Fibroblast of lung (primary cell): ENCODE measurements at regions not wholly inside any gene's neighbourhood (a gene's known extent, or its start where the extent isn't known, plus 50 kb on each side); places are given as distances from the start of the nearest gene placed in this dataset.

Experiments
- DNase-seq, 2 donors: peaks; one replicate each; pipeline versions ENCODE4 v3.0.0 to v3.0.0-alpha.2; 2010; ENCODE audit warnings: low read depth in 2 of 2
- H2AFZ ChIP-seq: 2 replicates; pipeline ENCODE4 v1.5.1; 2012; ENCODE audit warnings: low read length, control low read depth, inconsistent platforms
- H3K27ac ChIP-seq: 2 replicates; pipeline ENCODE4 v1.5.1; 2011; ENCODE audit warnings: low read length, control low read depth; ENCODE audit not compliant: insufficient read depth
- H3K27me3 ChIP-seq: 2 replicates; pipeline ENCODE4 v1.5.1; 2011; ENCODE audit warnings: mild to moderate bottlenecking, low read length; ENCODE audit not compliant: control insufficient read depth, insufficient read depth
- H3K36me3 ChIP-seq: 2 replicates; pipeline ENCODE4 v1.5.1; 2011; ENCODE audit warnings: low read length; ENCODE audit not compliant: control insufficient read depth, insufficient read depth
- H3K4me1 ChIP-seq: 2 replicates; pipeline ENCODE4 v1.5.1; 2011; ENCODE audit warnings: low read length; ENCODE audit not compliant: control insufficient read depth, insufficient read depth; ENCODE audit errors: extremely low read depth
- H3K4me2 ChIP-seq: 2 replicates; pipeline ENCODE4 v1.5.1; 2011; ENCODE audit warnings: low read length, control low read depth; ENCODE audit not compliant: insufficient read depth; ENCODE audit errors: extremely low read depth
- H3K4me3 ChIP-seq, 4 experiments: fragments of 200-600 bp in 1 of 4; sonication (generic) in 1 of 4; replicated peaks in 1 of 4; 2 replicates each; pipeline ENCODE4 v1.5.1; 2011 to 2016; ENCODE audit warnings: low read length in 4 of 4, low read depth in 3 of 4, mild to moderate bottlenecking in 3 of 4, control low read depth in 2 of 4, inconsistent platforms in 1 of 4, mixed read lengths in 1 of 4; ENCODE audit not compliant: insufficient read depth in 1 of 4; ENCODE audit errors: control extremely low read depth in 1 of 4
- H3K79me2 ChIP-seq: 2 replicates; pipeline ENCODE4 v1.5.1; 2012; ENCODE audit warnings: mild to moderate bottlenecking, low read length, inconsistent platforms; ENCODE audit not compliant: control insufficient read depth, insufficient read depth
- H3K9ac ChIP-seq: 2 replicates; pipeline ENCODE4 v1.5.1; 2011; ENCODE audit warnings: mild to moderate bottlenecking, low read length, control low read depth; ENCODE audit not compliant: insufficient read depth
- H3K9me3 ChIP-seq: 2 replicates; pipeline ENCODE4 v1.5.1; 2012; ENCODE audit warnings: low read depth, low read length; ENCODE audit not compliant: control insufficient read depth, insufficient read depth
- H4K20me1 ChIP-seq: 2 replicates; pipeline ENCODE4 v1.5.1; 2011; ENCODE audit warnings: low read length; ENCODE audit not compliant: control insufficient read depth, insufficient read depth; ENCODE audit errors: extremely low read depth
- CTCF ChIP-seq, 2 donors: IDR thresholded peaks in 1 of 2; conservative IDR thresholded peaks in 1 of 2; 1 replicate in 1 of 2; 2 replicates in 1 of 2; pipeline ENCODE4 v1.5.1; 2011 to 2012; ENCODE audit warnings: low read length in 2 of 2, control low read depth in 1 of 2, inconsistent platforms in 1 of 2, low read depth in 1 of 2, mild to moderate bottlenecking in 1 of 2
- EZH2 ChIP-seq: IDR thresholded peaks from 2 replicates; pipeline ENCODE4 v1.5.1; 2012; ENCODE audit warnings: low read length, control low read depth, mild to moderate bottlenecking; ENCODE audit errors: missing control alignments

- Histone ChIP-seq H2AFZ (no peak overlapping the region), H3K27ac (no peak overlapping the region), H3K79me2 (no peaks in the 10 kb centered on the region), H3K4me1 (no peaks in the 10 kb centered on the region), H3K4me2 (no peak overlapping the region), H3K9me3 (no peaks in the 10 kb centered on the region), H3K27me3 (no peaks in the 10 kb centered on the region), H3K4me3 (no peak overlapping the region), H4K20me1 (no peaks in the 10 kb centered on the region), H3K36me3 (no peaks in the 10 kb centered on the region), H3K9ac (no peak overlapping the region)
- DNase-seq, result peak; percentile 20 to 81
- no peak for TF ChIP-seq CTCF (conservative IDR thresholded peaks at IDR 0.05 in 1 of 2, IDR thresholded peaks at IDR 0.05 in 1 of 2; ENCODE audit: low read depth in 1 of 2, low read length in 2 of 2)
- TF ChIP-seq EZH2, result no peak
Measured at GRCh38 chr3:65019443-65020055, 331.7 kb upstream of the ADAMTS9 start.

- H3K4me1 ChIP-seq, result no peaks in the 10 kb centered on the region
- H3K79me2 ChIP-seq, result no peaks in the 10 kb centered on the region
- no peaks in the 10 kb centered on the region for H3K27me3 ChIP-seq
- H3K9ac ChIP-seq, result no peak overlapping the region
- TF ChIP-seq CTCF (conservative IDR thresholded peaks at IDR 0.05 in 1 of 2, IDR thresholded peaks at IDR 0.05 in 1 of 2; ENCODE audit: low read depth in 1 of 2, low read length in 2 of 2), result no peak
- TF ChIP-seq EZH2, result no peak
- no peaks in the 10 kb centered on the region for H3K9me3 ChIP-seq
- H4K20me1 ChIP-seq, result no peaks in the 10 kb centered on the region
- DNase-seq, result no peak
- H3K36me3 ChIP-seq, result no peaks in the 10 kb centered on the region
- H2AFZ ChIP-seq, result no peak overlapping the region
- H3K4me2 ChIP-seq, result no peak overlapping the region
- no peak overlapping the region for H3K27ac ChIP-seq
- H3K4me3 ChIP-seq, result no peak overlapping the region
Measured at GRCh38 chr3:65018801-65019200, 331.0 kb upstream of the ADAMTS9 start.

- Histone ChIP-seq H3K27ac (no peak overlapping the region), H3K27me3 (no peaks in the 10 kb centered on the region), H4K20me1 (no peaks in the 10 kb centered on the region), H3K9ac (no peak overlapping the region), H3K4me2 (no peak overlapping the region), H3K79me2 (no peaks in the 10 kb centered on the region), H3K36me3 (no peaks in the 10 kb centered on the region), H3K9me3 (no peaks in the 10 kb centered on the region), H3K4me1 (no peaks in the 10 kb centered on the region), H2AFZ (no peak overlapping the region), H3K4me3 (no peak overlapping the region)
- no peak for TF ChIP-seq CTCF (conservative IDR thresholded peaks at IDR 0.05 in 1 of 2, IDR thresholded peaks at IDR 0.05 in 1 of 2; ENCODE audit: low read depth in 1 of 2, low read length in 2 of 2)
- TF ChIP-seq EZH2, result no peak
- no peak for DNase-seq
Measured at GRCh38 chr3:65017359-65017758, 329.6 kb upstream of the ADAMTS9 start.
